LNCaP clone FGC (cell line): ENCODE measurements at regions not wholly inside any gene's neighbourhood (a gene's known extent, or its start where the extent isn't known, plus 50 kb on each side); places are given as distances from the start of the nearest gene placed in this dataset.
"Not testable (repeated sequence)": the region's sequence is repeated elsewhere in the genome, so short reads cannot be mapped to it uniquely, and the experiment has no call there.

Source experiments
- DNase-seq: peaks from one replicate; pipeline ENCODE4 v3.0.0-alpha.2; 2011; ENCODE audit warnings: low read depth
- H3K4me3 ChIP-seq: 2 replicates; pipeline ENCODE4 v1.5.1; 2011; ENCODE audit warnings: mild to moderate bottlenecking, low read depth, low read length, control low read depth
- TF ChIP-seq, protein P1 (sequence below): IDR thresholded peaks from 2 replicates; pipeline ENCODE4 v1.5.1; 2012; ENCODE audit warnings: mild to moderate bottlenecking; ENCODE audit not compliant: control insufficient read depth, insufficient read depth; ENCODE audit errors: extremely low read depth

DNA sequence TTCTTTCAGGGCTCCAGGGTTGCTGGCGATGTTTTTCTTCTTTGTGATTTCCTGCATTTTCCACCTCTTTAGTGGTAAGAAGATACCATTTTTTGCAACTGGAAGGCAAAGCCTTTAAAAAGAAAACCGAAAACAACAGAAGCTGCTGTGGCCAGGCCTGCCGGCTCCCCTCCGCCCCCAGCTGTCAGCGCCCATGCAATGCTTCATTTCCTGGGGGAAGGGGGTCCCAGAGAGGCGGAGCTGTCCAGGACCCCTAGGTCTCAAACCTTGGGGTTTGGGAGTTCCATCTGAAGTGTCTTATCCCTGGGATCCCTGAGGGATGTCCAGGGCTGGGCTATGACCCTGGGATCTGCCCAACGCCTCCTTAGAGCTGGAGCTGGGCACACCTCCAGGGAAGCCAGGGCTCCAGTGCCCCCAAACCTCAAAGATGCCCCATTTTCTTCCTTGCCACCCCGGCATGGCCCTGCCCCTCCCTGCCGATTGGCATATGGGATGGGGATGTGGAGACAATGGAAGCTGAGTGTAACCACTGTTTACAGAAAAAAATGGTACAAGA is 257.2 kb upstream of the MVB12B start:
- TF ChIP-seq, protein P1, sequence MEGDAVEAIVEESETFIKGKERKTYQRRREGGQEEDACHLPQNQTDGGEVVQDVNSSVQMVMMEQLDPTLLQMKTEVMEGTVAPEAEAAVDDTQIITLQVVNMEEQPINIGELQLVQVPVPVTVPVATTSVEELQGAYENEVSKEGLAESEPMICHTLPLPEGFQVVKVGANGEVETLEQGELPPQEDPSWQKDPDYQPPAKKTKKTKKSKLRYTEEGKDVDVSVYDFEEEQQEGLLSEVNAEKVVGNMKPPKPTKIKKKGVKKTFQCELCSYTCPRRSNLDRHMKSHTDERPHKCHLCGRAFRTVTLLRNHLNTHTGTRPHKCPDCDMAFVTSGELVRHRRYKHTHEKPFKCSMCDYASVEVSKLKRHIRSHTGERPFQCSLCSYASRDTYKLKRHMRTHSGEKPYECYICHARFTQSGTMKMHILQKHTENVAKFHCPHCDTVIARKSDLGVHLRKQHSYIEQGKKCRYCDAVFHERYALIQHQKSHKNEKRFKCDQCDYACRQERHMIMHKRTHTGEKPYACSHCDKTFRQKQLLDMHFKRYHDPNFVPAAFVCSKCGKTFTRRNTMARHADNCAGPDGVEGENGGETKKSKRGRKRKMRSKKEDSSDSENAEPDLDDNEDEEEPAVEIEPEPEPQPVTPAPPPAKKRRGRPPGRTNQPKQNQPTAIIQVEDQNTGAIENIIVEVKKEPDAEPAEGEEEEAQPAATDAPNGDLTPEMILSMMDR: no peak
- DNase-seq: no peak
- no peak overlapping the region for H3K4me3 ChIP-seq

DNA sequence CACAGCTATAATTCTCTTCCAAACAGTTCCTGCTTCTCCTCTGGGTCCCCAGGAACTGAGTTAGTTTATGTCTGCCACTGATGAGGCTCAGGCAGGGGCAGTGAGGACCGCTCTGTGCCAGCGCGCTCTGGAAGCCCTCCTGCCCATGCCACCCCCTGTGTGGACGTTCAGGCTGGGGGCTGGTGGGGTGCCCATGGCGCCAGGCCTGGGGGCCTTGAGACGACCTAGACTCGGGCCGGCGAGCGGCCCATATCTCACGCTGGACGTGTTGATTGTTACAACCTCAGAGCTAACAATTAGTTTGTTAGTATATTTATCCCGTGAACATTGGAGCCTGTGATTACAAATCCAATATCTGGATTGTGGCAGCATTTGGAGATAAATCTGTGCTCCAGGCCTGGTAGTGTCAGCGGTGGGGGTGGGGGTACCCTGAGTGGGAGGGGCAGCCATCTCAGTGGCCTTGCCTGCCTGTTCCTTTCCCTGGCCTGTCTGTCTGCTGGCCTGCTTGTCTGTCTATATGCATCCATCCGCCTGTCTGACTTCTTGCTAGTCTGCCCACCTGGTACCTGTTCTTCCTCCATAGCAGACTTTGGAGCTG is 256.5 kb upstream of the MVB12B start:
- no peak overlapping the region for H3K4me3 ChIP-seq
- TF ChIP-seq, protein P1: no peak
- DNase-seq: no peak

DNA sequence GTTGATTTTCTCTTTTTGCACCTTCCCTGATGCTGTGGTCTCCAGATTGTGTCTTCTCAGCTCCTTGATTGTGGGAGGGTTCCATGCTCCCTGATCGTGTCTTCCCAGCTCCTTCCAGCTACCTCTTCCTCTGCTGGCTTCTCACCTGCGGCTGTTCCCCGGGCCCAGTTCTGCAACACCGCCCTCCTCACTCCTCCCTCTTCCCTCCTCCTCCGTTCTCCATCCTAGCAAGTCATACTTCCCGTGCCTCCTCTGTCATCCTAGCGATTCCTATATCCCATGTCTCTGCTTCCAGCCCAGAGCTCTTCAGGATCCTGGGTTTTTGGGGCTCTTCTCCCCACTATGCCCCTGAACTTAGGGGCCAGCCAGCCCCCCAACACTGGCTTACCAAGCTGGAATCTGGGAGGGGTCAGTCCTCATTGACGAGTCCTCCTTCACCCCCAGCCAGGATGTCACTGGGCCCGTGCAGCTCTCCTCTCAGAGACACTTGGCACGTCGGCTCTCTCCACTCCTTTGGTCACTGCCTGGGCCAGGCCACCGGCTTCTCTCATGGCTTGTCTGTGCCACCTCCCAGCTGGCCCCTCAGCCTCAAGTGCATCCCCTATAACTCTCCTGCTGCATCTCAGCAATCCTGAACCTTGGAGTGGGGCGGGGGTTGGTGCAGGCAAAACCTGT is 255.4 kb upstream of the MVB12B start:
- TF ChIP-seq, protein P1: no peak
- no peak overlapping the region for H3K4me3 ChIP-seq
- no peak for DNase-seq

DNA sequence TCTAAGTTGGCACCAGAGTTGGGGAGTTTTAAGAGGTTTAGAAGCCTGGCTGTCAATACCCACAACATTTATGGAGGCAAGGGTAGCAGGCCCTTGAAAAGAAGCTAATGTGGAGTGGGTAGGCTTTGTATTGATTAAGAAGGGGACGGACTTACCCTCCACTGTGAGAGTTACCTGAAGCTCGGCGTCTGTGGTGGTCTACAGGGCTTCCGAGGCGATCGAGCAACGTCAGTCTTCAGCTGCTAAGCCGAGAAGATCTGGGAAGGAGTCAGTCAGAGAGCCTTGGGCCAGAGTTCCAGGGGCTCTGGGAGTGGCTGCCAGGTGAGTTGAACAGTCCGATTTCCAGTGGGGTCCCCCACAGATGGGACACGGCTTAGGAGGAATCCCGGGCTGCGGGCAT is 249.0 kb upstream of the MVB12B start:
- H3K4me3 ChIP-seq, DNase-seq: not testable (repeated sequence)

DNA sequence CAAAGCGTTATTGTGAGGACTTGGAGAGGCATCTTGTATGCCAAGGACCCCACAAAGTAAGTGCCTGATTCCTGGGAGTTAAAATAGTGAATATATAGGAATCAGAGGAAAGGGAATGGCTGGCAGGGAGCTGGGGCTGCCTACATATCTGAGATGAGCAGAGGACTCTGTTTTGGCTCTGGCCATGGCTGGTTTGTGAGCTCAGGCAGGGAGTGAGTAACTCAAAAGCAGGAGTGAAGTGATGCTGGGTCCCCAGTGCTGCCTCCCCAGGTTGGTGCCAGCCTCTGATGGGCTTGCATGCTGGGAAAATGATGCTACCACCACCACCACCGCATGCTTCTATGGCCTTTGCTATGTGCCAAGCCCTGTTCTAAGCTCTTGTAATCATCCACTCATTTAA is 246.0 kb upstream of the MVB12B start:
- TF ChIP-seq, protein P1: no peak
- no peak for DNase-seq
- H3K4me3 ChIP-seq: no peak overlapping the region

DNA sequence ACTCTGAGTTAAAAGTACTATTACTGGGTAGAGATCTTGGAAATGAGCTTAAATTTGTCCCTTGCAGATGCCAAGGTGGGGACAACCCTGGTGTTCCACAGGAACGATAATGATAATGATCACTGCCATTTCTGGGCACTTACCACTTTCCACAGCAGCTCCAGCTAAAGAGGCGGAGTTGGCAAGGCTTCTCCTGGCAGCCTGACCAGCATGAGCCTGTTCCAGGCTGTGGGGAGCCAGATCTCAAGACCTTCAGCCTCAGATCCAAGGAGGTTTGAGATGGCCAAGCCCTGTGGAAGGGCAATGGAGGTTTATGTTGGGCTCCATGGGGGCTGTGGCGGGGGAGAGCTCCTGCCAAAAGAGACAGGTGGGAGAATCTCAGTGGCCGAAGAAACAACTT is 244.9 kb upstream of the MVB12B start:
- H3K4me3 ChIP-seq: no peak overlapping the region
- TF ChIP-seq, protein P1: no peak
- peak; percentile 46 for DNase-seq

DNA sequence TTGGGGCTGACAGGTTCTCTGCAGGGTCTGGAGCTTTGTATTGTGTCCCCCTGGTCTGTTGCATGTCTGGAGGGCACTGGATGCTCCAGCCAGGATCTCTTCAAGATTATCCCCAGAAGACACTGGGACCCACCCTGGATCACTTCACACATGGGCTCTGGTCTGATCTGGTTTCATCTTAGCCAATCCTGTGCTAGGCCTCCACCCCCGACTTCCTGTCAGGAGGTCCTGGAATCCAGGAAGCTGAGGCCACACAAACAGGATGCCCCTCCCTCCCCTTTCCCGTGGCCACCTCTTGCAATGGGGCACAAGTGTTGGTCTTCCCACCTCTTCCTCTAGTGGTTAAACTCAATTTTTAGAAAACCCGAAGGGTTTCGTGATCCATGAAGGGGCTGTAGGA is 242.6 kb upstream of the MVB12B start:
- TF ChIP-seq, protein P1: no peak
- H3K4me3 ChIP-seq: no peak overlapping the region
- no peak for DNase-seq
